HL-60/S4 treated with phorbol 12-myristate 13-acetate at 8.2 ng/mL for 4 days and 3 days (cell line): ENCODE measurements at regions not wholly inside any gene's neighbourhood (a gene's known extent, or its start where the extent isn't known, plus 50 kb on each side); places are given as distances from the start of the nearest gene placed in this dataset.
"Not testable (repeated sequence)": the region's sequence is repeated elsewhere in the genome, so short reads cannot be mapped to it uniquely, and the experiment has no call there.

Experiments
- in situ Hi-C: fragments of 300-500 bp; cut with MboI; formaldehyde crosslinking; loops from 2 replicates; pipeline ENCODE4 v1.15.0; 2022; ENCODE audit warnings: low sequenced_read_pairs

GRCh38 chr2:131824986-131825385, 297.3 kb downstream of the CCDC74A start:
- in situ Hi-C loops, result not testable (repeated sequence)

DNA sequence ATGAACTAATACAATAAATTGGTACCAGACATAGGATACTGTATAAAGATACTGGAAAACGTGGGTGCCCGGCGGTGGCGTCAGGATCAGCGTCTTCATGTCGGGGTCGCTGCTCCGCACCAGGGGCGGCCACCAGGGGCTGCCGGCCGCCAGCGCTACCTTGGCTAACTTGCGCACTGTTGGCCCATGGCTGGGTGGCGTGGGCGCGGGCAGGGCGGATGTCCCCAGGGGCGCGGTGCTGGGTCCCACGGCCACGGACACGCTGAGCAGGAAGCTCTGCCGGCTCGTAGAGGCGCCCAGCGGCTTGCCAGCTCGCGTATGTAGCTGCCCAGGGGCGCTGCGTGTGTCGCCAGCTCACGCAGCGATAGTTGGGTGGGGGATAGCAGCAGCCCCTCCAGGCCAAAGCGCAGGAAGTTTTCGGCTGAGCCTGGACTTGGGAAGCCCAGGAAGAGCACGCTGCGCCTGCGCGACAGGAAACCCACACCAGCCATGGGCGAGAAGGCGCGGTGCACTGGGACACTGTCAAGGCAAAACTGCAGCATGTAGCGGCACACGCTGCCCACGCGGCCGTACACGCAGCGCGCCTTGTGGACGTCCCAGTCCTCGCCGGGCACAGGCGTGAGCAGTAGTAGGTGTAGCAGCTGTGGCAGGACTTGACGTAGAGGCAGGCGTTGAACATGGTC, 299.9 kb downstream of the CCDC74A start:
- in situ Hi-C loops, result no loop called here

GRCh38 chr2:131828164-131828561, 300.5 kb downstream of the CCDC74A start:
- in situ Hi-C loops, result no loop called here

DNA sequence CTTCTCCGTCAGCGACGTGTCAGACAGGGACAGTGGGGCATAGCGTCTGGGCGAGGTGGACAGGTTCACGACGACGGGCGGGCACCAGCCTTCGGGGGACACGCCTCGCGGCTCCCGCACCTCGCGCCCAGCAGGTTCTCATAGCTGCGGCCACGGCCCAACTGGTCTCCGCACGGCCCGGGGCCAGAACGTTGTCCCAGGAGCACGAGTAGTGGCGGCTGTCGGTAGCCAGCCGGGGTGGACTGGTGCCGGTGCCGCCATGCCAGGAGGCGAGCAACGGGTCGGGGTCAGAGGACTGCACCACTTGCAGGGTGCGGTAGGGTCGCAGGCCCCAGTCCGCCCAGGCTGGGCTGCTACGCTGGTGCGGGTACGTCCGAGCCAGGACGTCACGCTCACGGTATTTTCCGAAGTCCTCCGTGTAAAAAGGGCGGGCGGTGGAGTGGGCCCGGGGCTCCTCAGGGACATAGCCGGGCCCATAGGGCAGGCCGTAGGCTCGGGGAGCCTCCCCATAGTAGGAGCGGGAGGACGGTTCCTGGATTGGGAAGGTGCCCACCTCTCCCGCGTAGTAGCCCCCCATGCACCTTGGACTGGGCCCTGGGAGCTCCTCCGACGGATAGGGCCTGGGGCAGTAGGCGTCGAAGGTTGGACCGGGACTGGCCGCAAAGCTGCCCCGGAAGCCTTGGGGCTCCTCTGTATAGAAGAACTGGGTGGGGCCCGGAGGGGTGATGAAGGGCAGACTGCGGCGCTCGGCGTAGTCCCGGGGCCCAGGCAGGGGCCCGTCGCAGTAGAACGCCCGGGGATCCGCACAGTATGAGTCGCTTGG, 301.2 kb downstream of the CCDC74A start:
- in situ Hi-C loops, result not testable (repeated sequence)

DNA sequence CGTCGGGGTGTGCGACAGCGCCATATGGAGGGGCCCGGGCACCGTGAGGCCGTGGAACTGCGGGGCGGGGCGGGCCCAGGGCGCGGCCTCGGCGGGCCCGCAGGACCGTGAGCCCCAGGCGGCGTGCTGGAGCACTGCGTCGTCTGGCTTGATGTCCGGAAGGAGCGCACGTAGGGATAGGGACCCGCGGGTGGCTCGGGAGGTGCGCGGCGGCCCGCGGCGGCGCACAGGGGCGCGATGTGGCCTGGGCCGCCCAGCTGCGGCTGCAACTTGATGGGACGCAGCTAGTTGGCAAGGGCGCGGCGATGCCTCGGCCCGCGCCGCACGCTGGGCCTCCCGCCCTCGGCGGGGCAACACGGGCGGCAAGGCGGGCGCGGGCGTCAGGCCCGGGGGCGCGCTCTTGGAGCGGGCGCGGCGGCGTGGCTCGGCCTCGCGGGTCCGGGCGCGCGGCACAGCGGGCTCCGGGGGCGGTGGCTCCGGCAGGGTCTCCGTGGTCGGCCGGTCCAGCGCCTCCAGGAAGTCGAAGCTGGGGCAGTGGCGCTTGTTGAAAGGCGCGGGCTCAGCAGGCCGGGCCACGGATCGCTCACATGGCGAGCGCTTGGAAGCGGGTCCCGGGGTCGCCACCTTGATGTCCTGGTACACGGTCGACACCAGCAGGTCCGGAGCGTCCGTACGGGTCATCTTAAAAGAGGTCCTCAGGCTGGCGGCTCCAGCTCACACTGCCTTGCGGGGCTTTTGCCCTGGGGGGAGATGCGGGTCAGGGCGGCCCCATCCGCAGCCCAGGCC, 302.0 kb downstream of the CCDC74A start:
- in situ Hi-C loops, result not testable (repeated sequence)

- in situ Hi-C loops, result not testable (repeated sequence)
These were observed 302.7 kb downstream of the CCDC74A start for GRCh38 chr2:131830242-131830945.

- in situ Hi-C loops, result not testable (repeated sequence)
These were observed 303.2 kb downstream of the CCDC74A start for GRCh38 chr2:131830946-131831310.

GRCh38 chr2:131831450-131832208, 303.9 kb downstream of the CCDC74A start:
- in situ Hi-C loops, result not testable (repeated sequence)

DNA sequence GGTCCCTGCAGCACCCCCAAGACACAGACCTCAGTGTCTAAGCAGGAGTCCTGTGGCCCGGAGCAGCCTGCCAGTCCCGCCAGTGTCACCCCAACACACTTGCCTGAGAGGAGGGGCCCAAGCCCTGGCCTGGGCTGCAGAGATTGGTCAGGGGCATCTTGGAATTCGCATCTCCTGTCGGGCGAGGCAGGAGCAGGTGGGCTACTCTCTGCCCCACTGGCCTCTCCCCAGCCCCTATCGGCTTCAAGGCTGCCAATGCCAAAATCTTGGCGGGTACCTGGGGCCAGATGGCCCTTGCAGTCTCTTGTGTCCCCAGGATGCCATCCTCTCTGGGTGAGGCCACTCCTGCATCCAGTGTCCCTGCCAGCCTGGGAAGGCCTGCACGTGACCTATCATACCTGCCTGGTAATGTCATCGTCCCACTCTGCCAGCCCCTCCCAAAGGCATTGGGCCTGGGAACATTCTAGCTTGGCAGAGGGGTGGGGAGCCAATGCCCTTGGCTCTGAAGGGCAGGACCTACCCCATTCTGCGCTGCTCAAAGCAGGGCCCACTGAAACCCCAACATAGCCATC, 304.6 kb downstream of the CCDC74A start:
- in situ Hi-C loops, result not testable (repeated sequence)

GRCh38 chr2:131832917-131833316, 305.2 kb downstream of the CCDC74A start:
- in situ Hi-C loops, result not testable (repeated sequence)

DNA sequence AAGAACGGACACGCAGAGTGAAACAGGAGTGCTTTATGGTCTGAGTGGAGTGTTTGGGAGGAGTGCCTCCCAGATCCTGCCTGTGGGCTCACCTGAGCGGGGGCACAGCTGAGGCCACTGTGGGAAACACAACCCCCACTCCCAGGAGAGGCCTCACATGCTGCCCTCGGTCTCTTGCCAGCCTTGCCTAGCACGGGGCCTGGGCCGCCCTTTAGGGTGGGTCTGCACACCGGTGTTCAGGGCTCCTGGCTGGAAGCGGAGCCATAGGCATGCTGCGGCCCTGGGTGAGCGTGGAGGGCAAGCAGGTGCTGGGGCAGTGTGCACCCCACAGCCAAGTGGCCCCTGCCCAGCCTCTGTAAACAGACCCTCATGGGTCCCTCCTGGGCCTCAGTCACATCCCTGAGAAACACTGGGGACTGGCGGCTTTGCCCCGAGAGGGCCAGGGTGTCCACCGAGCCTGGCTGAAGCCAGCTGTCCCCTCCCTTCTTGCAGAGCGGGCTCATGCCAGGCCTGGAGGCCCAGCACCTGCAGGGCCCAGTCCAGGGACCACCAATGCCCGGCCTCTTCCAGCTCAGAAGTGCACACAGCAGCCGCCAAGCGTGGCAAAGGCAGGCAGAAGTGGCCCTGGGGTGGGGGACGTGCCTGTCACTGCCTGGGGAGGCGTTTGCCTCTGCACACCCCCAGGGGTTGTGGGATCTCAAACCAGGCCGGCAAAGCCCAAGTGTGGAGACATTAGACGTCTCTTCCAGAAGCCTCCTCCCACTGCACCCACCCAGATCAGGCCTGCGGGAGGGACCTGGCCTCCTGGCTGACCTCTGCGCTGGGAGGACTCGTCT, 305.9 kb downstream of the CCDC74A start:
- in situ Hi-C loops, result not testable (repeated sequence)

- in situ Hi-C loops, result not testable (repeated sequence)
These were observed 306.7 kb downstream of the CCDC74A start for GRCh38 chr2:131834203-131835020.

- in situ Hi-C loops, result not testable (repeated sequence)
These were observed 307.3 kb downstream of the CCDC74A start for GRCh38 chr2:131835022-131835421.

DNA sequence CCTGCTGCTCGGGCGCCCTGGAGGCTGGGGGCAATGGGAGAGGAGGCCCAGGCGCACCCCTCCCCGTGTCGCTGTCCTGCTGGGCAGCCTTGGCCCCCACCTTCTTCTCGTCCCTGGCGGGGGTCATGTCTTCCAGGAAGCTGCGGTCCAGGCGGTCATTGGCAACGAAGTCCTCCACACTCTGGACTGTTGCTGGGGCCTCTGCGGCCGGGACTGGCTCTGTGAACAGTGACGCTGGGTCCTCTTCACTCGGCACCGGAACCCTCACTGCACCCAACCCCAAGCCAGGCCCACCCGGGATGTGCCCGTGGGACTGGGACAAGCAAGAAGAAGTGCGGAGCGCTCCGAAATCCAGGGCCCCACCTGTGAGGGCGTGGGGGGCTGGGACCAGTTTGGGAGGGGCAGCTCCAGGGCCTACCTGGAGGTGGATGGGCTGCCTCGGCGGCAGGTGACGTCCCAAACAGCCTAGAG, 308.0 kb downstream of the CCDC74A start:
- in situ Hi-C loops, result no loop called here

DNA sequence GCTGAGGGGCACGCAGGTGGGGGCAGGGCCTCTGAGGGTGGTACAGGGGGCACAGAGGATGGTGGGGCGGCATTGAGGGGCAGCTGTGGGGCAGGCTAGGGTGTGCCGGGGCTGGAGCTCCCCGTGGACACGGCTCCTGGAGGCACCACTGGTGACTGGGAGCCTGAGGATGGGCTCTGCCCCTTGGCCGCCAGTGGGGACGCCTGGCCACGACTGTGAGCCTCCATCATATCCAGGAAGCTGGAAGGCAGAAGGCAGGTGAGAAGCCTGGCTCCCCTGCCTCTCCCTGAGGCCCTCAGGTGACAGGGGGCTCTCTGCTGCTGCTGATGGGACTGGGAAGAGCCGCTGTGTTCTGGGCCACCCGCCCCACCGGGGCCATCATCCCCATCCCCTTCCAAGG, 308.4 kb downstream of the CCDC74A start:
- in situ Hi-C loops, result not testable (repeated sequence)

DNA sequence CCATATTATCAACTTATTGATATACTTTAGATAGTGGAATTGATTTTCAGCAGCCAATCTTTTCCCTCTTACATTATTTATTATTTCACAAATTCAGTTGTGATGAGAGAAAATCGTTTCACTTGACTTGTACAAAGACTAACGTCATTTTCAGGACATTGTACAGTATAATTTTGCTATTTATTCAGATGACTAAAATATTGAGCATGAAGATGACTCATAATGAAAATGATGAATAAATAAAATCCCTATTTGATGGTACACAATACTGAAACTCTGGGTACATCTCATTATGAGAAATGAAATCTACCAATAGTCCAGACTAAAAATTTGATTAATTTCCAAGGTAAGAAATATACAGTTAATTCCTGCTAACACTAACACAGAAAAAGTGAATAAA, 316.4 kb downstream of the CCDC74A start:
- in situ Hi-C loops, result not testable (repeated sequence)

DNA sequence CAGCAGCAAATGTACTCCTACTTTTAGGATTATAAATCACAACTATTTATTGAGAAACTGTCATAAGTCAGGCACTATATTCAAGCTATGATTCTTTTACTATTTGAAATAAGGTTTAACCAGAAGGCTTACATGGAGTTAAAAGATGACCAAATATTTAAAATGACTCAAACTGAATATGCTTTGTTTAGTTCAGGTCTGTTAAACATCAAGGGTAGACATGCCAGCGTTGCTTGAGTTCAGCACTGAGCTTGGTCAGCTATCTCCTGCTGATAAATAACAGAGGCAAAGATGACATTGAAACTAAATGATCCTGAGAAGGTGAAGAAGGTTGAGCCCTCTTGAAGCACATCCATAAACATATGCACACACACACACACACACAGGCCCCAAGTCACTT, 305.6 kb downstream of the ANKRD30BL start:
- in situ Hi-C loops, result not testable (repeated sequence)

- in situ Hi-C loops, result not testable (repeated sequence)
These were observed 303.6 kb downstream of the ANKRD30BL start for GRCh38 chr2:131858197-131858596.
